ENCODE measurements at regions not wholly inside any gene's neighbourhood (a gene's known extent, or its start where the extent isn't known, plus 50 kb on each side); places are given as distances from the start of the nearest gene placed in this dataset.

- no peak for DNase-seq
These were observed 100.1 kb downstream of the GPAM start for GRCh38 chr10:112083472-112083871.

GRCh38 chr10:112087953-112088456 lies 95.6 kb downstream of the GPAM start:
- DNase-seq, result no peak

GRCh38 chr10:112091703-112092102 lies 91.9 kb downstream of the GPAM start:
- no peak for DNase-seq

- DNase-seq, result no peak
These were observed 91.0 kb downstream of the GPAM start for GRCh38 chr10:112092519-112092918.

GRCh38 chr10:112094984-112095383 lies 88.6 kb downstream of the GPAM start:
- DNase-seq, result no peak

- DNase-seq, result no peak
These were observed 87.8 kb downstream of the GPAM start for GRCh38 chr10:112095731-112096130.

GRCh38 chr10:112098682-112099081 lies 84.9 kb downstream of the GPAM start:
- DNase-seq, result no peak
